GM23338 (cell line): ENCODE measurements at regions not wholly inside any gene's neighbourhood (a gene's known extent, or its start where the extent isn't known, plus 50 kb on each side); places are given as distances from the start of the nearest gene placed in this dataset.

ENCODE experiments used
- ATAC-seq: fragments of 200-7000 bp; cut with Tn5 transposase; 3 replicates; pipeline ENCODE4 v1.9.1; 2020
- DNase-seq: peaks from one replicate; pipeline ENCODE4 v3.0.0-alpha.2; 2015; ENCODE audit warnings: low spot score
- H2AFZ ChIP-seq: fragments of 200-600 bp; sonication (generic); 2 replicates; pipeline ENCODE4 v1.8.0; 2016; ENCODE audit warnings: antibody characterized with exemption, mild to moderate bottlenecking, moderate library complexity
- H3F3A ChIP-seq: fragments of 200-600 bp; sonication (generic); replicated peaks from 2 replicates; pipeline ENCODE4 v1.8.0; 2017; ENCODE audit warnings: antibody characterized with exemption, mixed run types, low read depth
- H3K27ac ChIP-seq: fragments of 200-600 bp; sonication (generic); 2 replicates; pipeline ENCODE4 v1.6.1; 2016; ENCODE audit warnings: low read depth
- H3K27me3 ChIP-seq: fragments of 200-600 bp; sonication (generic); 2 replicates; pipeline ENCODE4 v1.8.0; 2016; ENCODE audit warnings: mild to moderate bottlenecking, mixed run types, moderate library complexity; ENCODE audit not compliant: insufficient read depth
- H3K36me3 ChIP-seq: fragments of 200-600 bp; sonication (generic); 2 replicates; pipeline ENCODE4 v1.8.0; 2016; ENCODE audit warnings: mild to moderate bottlenecking; ENCODE audit not compliant: insufficient read depth
- H3K4me1 ChIP-seq: fragments of 200-600 bp; sonication (generic); 2 replicates; pipeline ENCODE4 v1.8.0; 2016; ENCODE audit warnings: mild to moderate bottlenecking, moderate library complexity; ENCODE audit not compliant: insufficient read depth
- H3K4me2 ChIP-seq: fragments of 200-600 bp; sonication (generic); 2 replicates; pipeline ENCODE4 v1.7.1; 2017; ENCODE audit warnings: mixed run types
- H3K4me3 ChIP-seq: fragments of 200-600 bp; sonication (generic); 2 replicates; pipeline ENCODE4 v1.6.1; 2016; ENCODE audit warnings: mixed run types
- H3K79me2 ChIP-seq: fragments of 200-600 bp; sonication (generic); replicated peaks from 2 replicates; pipeline ENCODE4 v1.8.0; 2017; ENCODE audit warnings: mild to moderate bottlenecking; ENCODE audit not compliant: insufficient read depth
- H3K9me2 ChIP-seq: fragments of 200-600 bp; sonication (generic); 2 replicates; pipeline ENCODE4 v1.8.0; 2017; ENCODE audit not compliant: insufficient read depth
- H4K20me1 ChIP-seq: fragments of 200-600 bp; sonication (generic); replicated peaks from 2 replicates; pipeline ENCODE4 v1.8.0; 2017; ENCODE audit warnings: mild to moderate bottlenecking; ENCODE audit not compliant: insufficient read depth
- H3K27ac Mint-ChIP-seq: 2 replicates; pipeline ENCODE4 v1.8.0; 2020; ENCODE audit warnings: inconsistent platforms, mild to moderate bottlenecking, moderate library complexity, mixed read lengths
- H3K27me3 Mint-ChIP-seq: 3 replicates; pipeline ENCODE4 v1.8.0; 2022; ENCODE audit warnings: low read depth, mild to moderate bottlenecking, moderate library complexity, mixed read lengths, inconsistent platforms; ENCODE audit not compliant: insufficient read depth, poor library complexity
- H3K36me3 Mint-ChIP-seq: 3 replicates; pipeline ENCODE4 v1.8.0; 2021; ENCODE audit warnings: low read depth, mild to moderate bottlenecking, inconsistent platforms, moderate library complexity, mixed read lengths
- H3K4me1 Mint-ChIP-seq: 3 replicates; pipeline ENCODE4 v1.8.0; 2020; ENCODE audit warnings: mild to moderate bottlenecking, inconsistent platforms, mixed read lengths
- H3K4me3 Mint-ChIP-seq: 3 replicates; pipeline ENCODE4 v1.8.0; 2021; ENCODE audit warnings: moderate library complexity, mild to moderate bottlenecking, inconsistent platforms, mixed read lengths
- H3K9me3 Mint-ChIP-seq: 3 replicates; pipeline ENCODE4 v1.8.0; 2020; ENCODE audit warnings: moderate library complexity, mild to moderate bottlenecking, inconsistent platforms, mixed read lengths
- CREB1 ChIP-seq: fragments of 250-450 bp; sonication (Bioruptor Pico); IDR thresholded peaks from 2 replicates; pipeline ENCODE4 v1.5.0; 2020; ENCODE audit warnings: low read depth, mild to moderate bottlenecking, moderate library complexity
- CTCF ChIP-seq, 2 experiments: fragments of 200-600 bp in 1 of 2; sonication (generic) in 1 of 2; conservative IDR thresholded peaks; 2 replicates each; pipeline versions ENCODE4 v1.5.1 to v1.6.1; 2016 to 2017; ENCODE audit warnings: antibody characterized with exemption in 2 of 2, low read depth in 2 of 2, mild to moderate bottlenecking in 2 of 2, moderate library complexity in 1 of 2
- ETS1 ChIP-seq: IDR thresholded peaks from 2 replicates; pipeline ENCODE4 v1.6.1; 2016; ENCODE audit warnings: antibody characterized with exemption
- EZH2 ChIP-seq: fragments of 200-600 bp; sonication (generic); IDR thresholded peaks from one replicate; pipeline ENCODE4 v1.8.0; 2017; ENCODE audit warnings: antibody characterized with exemption, mild to moderate bottlenecking, low read depth; ENCODE audit not compliant: unreplicated experiment
- JUNB ChIP-seq: IDR thresholded peaks from one replicate; pipeline ENCODE4 v1.6.1; 2016; ENCODE audit warnings: antibody characterized with exemption; ENCODE audit not compliant: unreplicated experiment
- NANOG ChIP-seq: IDR thresholded peaks from 2 replicates; pipeline ENCODE4 v1.6.1; 2016; ENCODE audit warnings: antibody characterized with exemption, borderline replicate concordance
- POLR2AphosphoS5 ChIP-seq: IDR thresholded peaks from 2 replicates; pipeline ENCODE4 v1.6.1; 2016; ENCODE audit warnings: antibody characterized with exemption, low read depth
- REST ChIP-seq: IDR thresholded peaks from one replicate; pipeline ENCODE4 v1.6.1; 2018; ENCODE audit warnings: antibody characterized with exemption; ENCODE audit not compliant: unreplicated experiment
- ZNF114 ChIP-seq: fragments of 250-450 bp; sonication (Bioruptor Pico); IDR thresholded peaks from 2 replicates; pipeline ENCODE4 v1.5.0; 2020; ENCODE audit warnings: mild to moderate bottlenecking, moderate library complexity
- ZNF331 ChIP-seq: fragments of 250-450 bp; sonication (Bioruptor Pico); IDR thresholded peaks from 2 replicates; pipeline ENCODE4 v1.5.0; 2020; ENCODE audit warnings: low read depth, mild to moderate bottlenecking, moderate library complexity
- ZNF462 ChIP-seq: fragments of 250-450 bp; sonication (Bioruptor Pico); IDR thresholded peaks from 2 replicates; pipeline ENCODE4 v1.5.0; 2020; ENCODE audit warnings: mild to moderate bottlenecking, moderate library complexity

GRCh38 chr5:125199373-125199772, 452.9 kb upstream of the ZNF608 start (continued):
- TF ChIP-seq ZNF462 (CRISPR knock-in tag) (no peak), CREB1 (CRISPR knock-in tag) (no peak), NANOG (no peak), CTCF (conservative IDR thresholded peaks at IDR 0.05; ENCODE audit: low read depth in 2 of 2) (no peak)

GRCh38 chr5:125199968-125200865, 453.8 kb upstream of the ZNF608 start:
- peaks cover 10% of the 10 kb centered on the region for H3K36me3 Mint-ChIP-seq
- H3K4me3 Mint-ChIP-seq = peak overlapping the region; percentile 39
- no peak for TF ChIP-seq ZNF331 (CRISPR knock-in tag)
- no peak for TF ChIP-seq POLR2AphosphoS5
- no peak for TF ChIP-seq EZH2
- no peak for TF ChIP-seq JUNB
- no peak for TF ChIP-seq CREB1 (CRISPR knock-in tag)
- no peak for TF ChIP-seq NANOG
- no peak for TF ChIP-seq REST
- no peak for TF ChIP-seq ETS1
- no peak for TF ChIP-seq ZNF114 (CRISPR knock-in tag)

More at GRCh38 chr5:125199968-125200865, 453.8 kb upstream of the ZNF608 start:
- H3K9me3 Mint-ChIP-seq = no peaks in the 10 kb centered on the region
- H3F3A ChIP-seq = no peaks in the 10 kb centered on the region
- peaks cover 71% of the 10 kb centered on the region for H3K4me1 Mint-ChIP-seq
- peak; percentile 54 for DNase-seq
- 0 out of 2 replicates have a peak, but pooled peaks cover 7% of the 10 kb centered on the region for H3K9me2 ChIP-seq
- H2AFZ ChIP-seq = peak overlapping the region; percentile 91
- H3K79me2 ChIP-seq = no peaks in the 10 kb centered on the region
- peaks cover 5% of the 10 kb centered on the region for H3K27me3 Mint-ChIP-seq
- no peaks in the 10 kb centered on the region for H4K20me1 ChIP-seq
- H3K36me3 ChIP-seq = no peaks in the 10 kb centered on the region; the same call in 1 of the 2 replicates
- 0 out of 2 replicates have a peak overlapping the region, but pooled peaks have one; percentile 15 for H3K27ac ChIP-seq
- peak; percentile 86 for ATAC-seq
- peaks cover 50% of the 10 kb centered on the region for H3K4me1 ChIP-seq
- H3K4me3 ChIP-seq = peak overlapping the region; percentile 39
- H3K4me2 ChIP-seq = peak overlapping the region; percentile 64
- no peaks in the 10 kb centered on the region for H3K27me3 ChIP-seq
- H3K27ac Mint-ChIP-seq = peak overlapping the region; percentile 41; the same call in 1 of the 2 replicates
